Aorta (tissue), 5 donors: ENCODE measurements at regions not wholly inside any gene's neighbourhood (a gene's known extent, or its start where the extent isn't known, plus 50 kb on each side); places are given as distances from the start of the nearest gene placed in this dataset.

Source experiments
- ATAC-seq: fragments of 200-7000 bp; cut with Tn5 transposase; one replicate; pipeline ENCODE4 v1.9.1; 2022; ENCODE audit warnings: moderate library complexity; ENCODE audit not compliant: low FRiP score
- DNase-seq, 2 donors: peaks; one replicate each; pipeline ENCODE4 v3.0.0-alpha.2; 2020
- H3K27ac ChIP-seq, 2 donors: one replicate each; pipeline ENCODE4 v1.5.1; 2013; ENCODE audit warnings: low read length in 2 of 2, mild to moderate bottlenecking in 2 of 2, moderate library complexity in 2 of 2, control low read depth in 1 of 2, inconsistent platforms in 1 of 2, low read depth in 1 of 2
- H3K27me3 ChIP-seq, 2 donors: one replicate each; pipeline ENCODE4 v1.6.1; 2013; ENCODE audit warnings: control low read depth in 1 of 2, low read length in 1 of 2, mild to moderate bottlenecking in 1 of 2, moderate library complexity in 1 of 2; ENCODE audit not compliant: insufficient read depth in 2 of 2, control insufficient read depth in 1 of 2
- H3K36me3 ChIP-seq, 2 donors: one replicate each; pipeline ENCODE4 v1.6.1; 2013; ENCODE audit warnings: control low read depth in 1 of 2, low read length in 1 of 2, mild to moderate bottlenecking in 1 of 2; ENCODE audit not compliant: insufficient read depth in 2 of 2, control insufficient read depth in 1 of 2
- H3K4me1 ChIP-seq, 2 donors: one replicate each; pipeline ENCODE4 v1.6.1; 2013; ENCODE audit warnings: low read length in 2 of 2, control low read depth in 1 of 2, mild to moderate bottlenecking in 1 of 2, moderate library complexity in 1 of 2; ENCODE audit not compliant: insufficient read depth in 2 of 2, control insufficient read depth in 1 of 2
- H3K4me3 ChIP-seq, 2 donors: one replicate each; pipeline ENCODE4 v1.5.1; 2013; ENCODE audit warnings: low read length in 2 of 2, control low read depth in 1 of 2, mild to moderate bottlenecking in 1 of 2
- H3K9me3 ChIP-seq: one replicate; pipeline ENCODE4 v1.6.1; 2013; ENCODE audit warnings: mild to moderate bottlenecking, low read length; ENCODE audit not compliant: control insufficient read depth
- WGBS, 2 donors: extraction: QIAGEN DNeasy Blood & Tissue Kit; methylation state at CpG; one replicate each; pipeline ENCODE4 v1.1.7; 2013; 5-methylcytosine and 5-hydroxymethylcytosine counted together
- intact Hi-C, 2 donors: fragments of 100-400 bp; cut with DNase I; formaldehyde crosslinking; loops; one replicate each; pipeline versions ENCODE4 v1.14.2 to v1.15.0; 2022
- donor health status: healthy with polysubstance abuse.
- donor health status: Bipolar disorder and iron deficiency.
- donor health status: DM: no; HTN: no; CAD: no.
- donor health status: DM: no; HTN: no; CAD: no.
- donor health status: DM: yes; HTN: yes; CAD: no.

DNA sequence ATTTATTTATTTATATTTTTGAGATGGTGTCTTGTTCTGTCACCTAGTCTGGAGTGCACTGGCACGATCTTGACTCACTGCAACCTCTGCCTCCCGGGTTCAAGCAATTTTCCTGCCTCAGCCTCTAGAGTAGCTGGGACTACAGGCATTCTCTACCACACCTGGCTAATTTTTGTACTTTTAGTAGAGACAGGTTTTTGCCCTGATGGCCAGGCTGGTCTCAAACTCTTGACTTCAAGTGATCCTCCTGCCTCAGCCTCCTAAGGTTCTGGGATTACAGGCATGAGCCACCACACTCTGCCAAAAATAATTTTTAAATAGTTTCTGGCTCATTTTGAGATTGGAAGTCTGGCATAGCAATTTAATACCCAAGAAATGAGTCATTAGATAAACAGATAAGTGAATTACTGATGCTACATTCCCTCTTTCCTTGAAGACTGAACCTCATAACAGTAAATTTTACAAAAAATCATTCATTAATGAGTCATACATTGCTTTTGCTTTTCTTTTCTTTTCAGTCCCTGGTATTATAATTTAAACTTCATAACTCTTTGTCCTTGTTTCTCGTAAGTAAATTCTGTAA, 881.6 kb upstream of the PIK3C3 start:
- no peaks in the 10 kb centered on the region for H3K9me3 ChIP-seq

DNA sequence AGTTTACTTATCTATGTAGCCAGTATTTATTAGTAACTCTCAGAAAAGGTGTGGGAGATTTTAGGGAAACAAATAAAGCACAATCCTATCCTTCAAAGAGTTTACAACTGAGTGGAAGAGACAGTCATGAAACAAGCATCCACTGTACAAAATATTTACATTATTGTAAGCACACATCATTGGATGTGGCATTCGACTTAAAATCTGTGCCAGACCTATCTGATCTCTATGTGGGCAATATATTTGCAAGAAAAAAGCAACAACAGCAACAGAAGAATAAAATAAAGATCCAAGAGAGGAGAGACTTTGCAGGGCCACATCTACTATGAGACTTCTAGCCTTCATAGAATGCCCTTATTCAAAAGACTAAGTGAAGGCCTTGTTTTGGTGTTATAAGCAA, 882.1 kb upstream of the PIK3C3 start:
- no peaks in the 10 kb centered on the region for H3K27me3 ChIP-seq
- ATAC-seq = no peak
- H3K4me1 ChIP-seq = no peaks in the 10 kb centered on the region
- 73 to 77% methylated on average over 1 of the region's 1 CpG for WGBS, 2 donors
- H3K36me3 ChIP-seq = no peaks in the 10 kb centered on the region
- DNase-seq = no peak
- H3K27ac ChIP-seq = no peak overlapping the region
- no peaks in the 10 kb centered on the region for H3K9me3 ChIP-seq
- intact Hi-C loops = no loop called here
- H3K4me3 ChIP-seq = no peak overlapping the region

More for the DNA sequence above, 881.6 kb upstream of the PIK3C3 start:
- no peaks in the 10 kb centered on the region for H3K4me1 ChIP-seq
- H3K27me3 ChIP-seq = no peaks in the 10 kb centered on the region
- no peaks in the 10 kb centered on the region for H3K36me3 ChIP-seq
- intact Hi-C loops = no loop called here
- H3K27ac ChIP-seq = no peak overlapping the region
- 71 to 72% methylated on average over 3 of the region's 3 CpGs for WGBS, 2 donors
- DNase-seq (no peak), ATAC-seq (no peak)
- H3K4me3 ChIP-seq = no peak overlapping the region

DNA sequence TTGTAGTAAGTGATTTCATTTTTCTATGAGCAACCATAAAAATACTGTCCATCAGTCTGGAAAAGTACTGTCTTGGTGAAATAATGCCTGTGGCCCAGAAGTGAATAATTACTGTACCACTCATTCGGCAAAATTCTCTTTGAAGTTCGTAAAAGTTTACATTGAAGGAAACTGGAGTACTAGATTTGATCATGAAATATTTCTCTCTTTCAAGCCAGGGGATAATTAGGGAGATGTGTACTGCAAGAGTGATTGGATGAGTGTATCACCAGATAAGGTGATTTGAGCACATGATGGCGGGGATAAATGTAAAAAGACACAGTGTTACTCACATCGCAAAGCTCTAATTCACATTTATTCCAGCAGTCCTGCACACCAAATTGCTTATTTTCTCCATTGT, 883.2 kb upstream of the PIK3C3 start:
- intact Hi-C loops = no loop called here
- H3K9me3 ChIP-seq = no peaks in the 10 kb centered on the region
- ATAC-seq = no peak
- H3K4me1 ChIP-seq = no peaks in the 10 kb centered on the region
- no peak overlapping the region for H3K4me3 ChIP-seq
- no peaks in the 10 kb centered on the region for H3K36me3 ChIP-seq
- DNase-seq = no peak
- 85 to 86% methylated on average over 4 of the region's 4 CpGs for WGBS, 2 donors
- no peaks in the 10 kb centered on the region for H3K27me3 ChIP-seq
- H3K27ac ChIP-seq = no peak overlapping the region

DNA sequence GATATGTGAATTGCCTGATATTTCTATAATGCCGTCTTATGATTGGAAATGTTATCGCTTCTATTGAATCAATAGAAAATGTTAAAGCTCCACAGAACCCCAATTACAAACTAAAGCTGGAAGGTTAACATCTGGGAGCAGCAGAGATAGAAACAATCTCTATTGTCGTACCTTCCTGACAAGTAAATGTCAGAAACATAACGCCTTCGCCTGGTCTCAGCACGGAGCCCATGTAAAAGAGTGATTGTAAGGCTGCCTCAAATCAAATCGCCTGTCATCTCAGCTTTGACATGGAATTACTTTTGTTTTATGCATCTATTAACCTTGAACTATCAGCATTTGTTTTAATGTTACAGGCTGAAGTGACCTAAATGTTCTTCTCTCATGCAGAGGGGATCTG, 885.9 kb upstream of the PIK3C3 start:
- 72 to 84% methylated on average over 7 of the region's 7 CpGs for WGBS, 2 donors
- DNase-seq (no peak), ATAC-seq (no peak)
- no peak overlapping the region for H3K27ac ChIP-seq
- intact Hi-C loops = no loop called here
- no peaks in the 10 kb centered on the region for H3K9me3 ChIP-seq
- H3K4me3 ChIP-seq = no peak overlapping the region
- H3K27me3 ChIP-seq = no peaks in the 10 kb centered on the region
- H3K4me1 ChIP-seq = no peaks in the 10 kb centered on the region
- H3K36me3 ChIP-seq = no peaks in the 10 kb centered on the region

DNA sequence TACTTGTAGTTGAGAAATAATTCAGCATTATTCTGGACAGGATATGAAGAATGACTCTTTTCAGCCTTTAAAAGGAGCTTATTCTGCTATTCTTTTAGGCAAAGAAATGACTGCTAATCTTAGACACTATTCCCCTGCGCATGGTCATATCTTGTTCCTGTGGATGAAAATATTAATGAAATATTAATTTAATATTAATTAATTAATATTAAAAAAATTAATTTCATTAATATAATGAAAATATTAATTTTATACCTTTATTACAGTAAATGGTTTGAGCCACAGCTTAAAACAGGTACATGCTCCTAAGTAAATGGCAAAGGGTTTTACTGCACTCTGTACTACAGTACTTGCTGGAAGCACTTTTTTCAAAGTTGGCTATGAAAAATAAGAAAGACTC, 890.1 kb upstream of the PIK3C3 start:
- no peaks in the 10 kb centered on the region for H3K36me3 ChIP-seq
- DNase-seq (no peak), ATAC-seq (no peak)
- intact Hi-C loops = no loop called here
- H3K4me3 ChIP-seq = no peak overlapping the region
- no peaks in the 10 kb centered on the region for H3K4me1 ChIP-seq
- no peaks in the 10 kb centered on the region for H3K9me3 ChIP-seq
- H3K27me3 ChIP-seq = no peaks in the 10 kb centered on the region
- H3K27ac ChIP-seq = no peak overlapping the region
- WGBS, 2 donors = 20 to 75% methylated on average over 1 of the region's 1 CpG

DNA sequence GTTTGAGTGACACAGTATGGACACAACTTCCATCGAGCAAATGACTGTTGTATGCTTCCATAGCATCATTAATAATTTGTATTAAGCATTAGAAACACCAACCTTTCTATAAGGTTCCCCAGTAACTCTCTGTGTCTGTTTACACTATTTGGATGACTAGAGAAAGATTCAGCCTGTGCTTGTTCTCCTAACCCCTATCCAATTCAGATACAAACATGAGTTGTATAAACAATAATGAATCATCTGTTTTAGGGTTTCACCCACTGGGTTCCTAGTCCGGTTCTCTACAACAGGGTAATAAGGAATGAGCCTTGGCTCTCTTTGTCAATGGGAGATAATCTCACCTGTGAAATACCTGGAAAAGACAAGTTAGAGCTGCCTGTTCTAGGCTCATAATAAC, 894.1 kb upstream of the PIK3C3 start:
- H3K27ac ChIP-seq = no peak overlapping the region
- H3K9me3 ChIP-seq = no peaks in the 10 kb centered on the region
- no peak for DNase-seq
- no peaks in the 10 kb centered on the region for H3K36me3 ChIP-seq
- no peaks in the 10 kb centered on the region for H3K27me3 ChIP-seq
- H3K4me3 ChIP-seq = no peak overlapping the region
- intact Hi-C loops = no loop called here
- H3K4me1 ChIP-seq = no peaks in the 10 kb centered on the region
- 87% methylated on average over 2 of the region's 2 CpGs for WGBS, 2 donors
- no peak for ATAC-seq

DNA sequence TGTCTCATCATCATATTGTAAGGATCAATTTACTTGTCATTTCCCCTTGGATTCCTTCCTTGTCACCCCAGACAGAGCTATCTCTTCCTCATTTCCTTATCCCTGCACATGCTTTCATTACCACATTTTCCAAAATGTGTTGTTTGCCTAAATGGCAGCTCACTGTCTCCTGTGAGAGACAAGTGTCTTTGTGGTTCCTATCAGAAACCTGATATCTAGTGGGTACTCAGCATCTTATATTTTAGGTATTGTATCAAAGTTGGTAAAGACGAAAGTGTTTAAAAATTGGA, 896.0 kb upstream of the PIK3C3 start:
- WGBS, 2 donors = 76 to 86% methylated on average over 1 of the region's 1 CpG
- DNase-seq = no peak
- Histone ChIP-seq H3K36me3 (no peaks in the 10 kb centered on the region), H3K27me3 (no peaks in the 10 kb centered on the region), H3K9me3 (no peaks in the 10 kb centered on the region), H3K27ac (no peak overlapping the region), H3K4me3 (no peak overlapping the region), H3K4me1 (no peaks in the 10 kb centered on the region)
- intact Hi-C loops = loop anchor here in 1 of 2 donors (10.0 kb wide), 1 partner anchor 96 kb away; no protein-coding TSS in a partner anchor
- no peak for ATAC-seq

DNA sequence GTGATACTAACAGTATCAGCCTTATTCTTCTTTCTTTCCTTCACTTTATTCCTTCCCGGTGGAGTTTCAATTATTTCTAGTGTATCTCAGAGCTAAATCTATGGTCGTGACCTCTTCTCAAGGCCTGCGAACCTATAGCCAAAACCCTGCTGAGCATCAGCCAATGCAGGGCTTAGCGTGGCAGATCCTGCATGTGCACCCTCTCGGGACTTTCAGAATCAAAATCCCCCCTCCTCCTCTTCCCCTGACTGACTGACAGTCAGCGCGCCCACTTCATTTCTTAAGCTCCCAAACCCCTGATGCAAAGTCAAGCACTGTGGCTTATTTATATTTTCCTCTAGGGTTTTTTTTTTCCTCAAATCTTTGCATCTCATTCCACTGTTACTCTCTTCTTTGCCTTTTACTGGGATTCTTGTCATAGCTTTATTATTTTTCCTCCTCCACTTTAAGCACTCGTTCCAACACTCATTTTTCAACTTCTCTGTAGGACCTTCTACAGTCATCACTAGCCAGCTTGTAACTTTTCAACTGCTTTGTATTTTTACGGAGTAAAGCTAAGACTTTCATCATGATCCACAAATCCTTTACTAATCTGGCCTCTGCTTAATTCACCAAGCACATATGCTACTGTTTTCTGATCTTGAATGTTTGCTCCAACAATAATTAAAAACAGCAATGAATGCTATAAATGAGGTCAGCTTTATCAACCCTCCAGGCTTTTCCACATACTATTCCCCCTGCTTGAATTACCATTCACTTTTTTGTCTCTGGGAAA, 896.5 kb upstream of the PIK3C3 start:
- Histone ChIP-seq H3K27ac (no peak overlapping the region), H3K4me1 (no peaks in the 10 kb centered on the region), H3K9me3 (no peaks in the 10 kb centered on the region), H3K4me3 (no peak overlapping the region), H3K27me3 (no peaks in the 10 kb centered on the region), H3K36me3 (no peaks in the 10 kb centered on the region)
- no peak for DNase-seq
- ATAC-seq = no peak
- WGBS, 2 donors = 18 to 22% methylated on average over 9 of the region's 9 CpGs
- intact Hi-C loops = loop anchor here in 1 of 2 donors (10.0 kb wide), 1 partner anchor 96 kb away; no protein-coding TSS in a partner anchor

DNA sequence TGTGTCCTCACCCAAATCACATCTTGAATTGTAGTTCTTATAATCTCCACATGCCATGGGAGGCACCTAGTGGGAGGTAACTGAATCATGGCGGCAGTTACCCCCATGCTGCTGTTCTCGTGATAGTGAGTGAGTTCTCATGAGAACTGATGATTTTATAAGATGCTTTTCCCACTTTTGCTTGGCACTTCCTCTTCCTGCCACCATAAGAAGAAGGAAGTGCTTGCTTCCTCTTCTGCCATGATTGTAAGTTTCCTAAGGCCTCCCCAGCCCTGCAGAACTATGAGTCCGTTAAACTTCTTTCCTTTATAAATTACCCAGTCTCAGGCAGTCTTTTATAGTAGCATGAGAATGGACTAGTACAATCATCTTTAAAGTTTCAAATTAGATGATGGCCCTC, 902.4 kb upstream of the PIK3C3 start:
- WGBS, 2 donors = 91 to 95% methylated on average over 3 of the region's 3 CpGs
- H3K4me1 ChIP-seq = no peaks in the 10 kb centered on the region
- no peaks in the 10 kb centered on the region for H3K36me3 ChIP-seq
- H3K27me3 ChIP-seq = no peaks in the 10 kb centered on the region
- DNase-seq = no peak
- no peak overlapping the region for H3K27ac ChIP-seq
- H3K4me3 ChIP-seq = no peak overlapping the region
- no peak for ATAC-seq
- intact Hi-C loops = loop anchor here in 1 of 2 donors (10.0 kb wide), 1 partner anchor 102 kb away; no protein-coding TSS in a partner anchor
- H3K9me3 ChIP-seq = no peaks in the 10 kb centered on the region
